GM11168 (cell line): ENCODE measurements at regions not wholly inside any gene's neighbourhood (a gene's known extent, or its start where the extent isn't known, plus 50 kb on each side); places are given as distances from the start of the nearest gene placed in this dataset.

ENCODE experiments used
- in situ Hi-C: fragments of 300-500 bp; cut with MboI; formaldehyde crosslinking; loops from one replicate; pipeline ENCODE4 v1.12.0; 2022; ENCODE audit warnings: low sequenced_read_pairs; ENCODE audit not compliant: unreplicated experiment

GRCh38 chr11:115885535-115886421 is 381.6 kb upstream of the CADM1 start:
- in situ Hi-C loops: no loop called here

- in situ Hi-C loops: no loop called here
Measured at GRCh38 chr11:115884800-115885534, 380.8 kb upstream of the CADM1 start.

- in situ Hi-C loops: no loop called here
Measured at GRCh38 chr11:115874843-115875242, 370.6 kb upstream of the CADM1 start.

DNA sequence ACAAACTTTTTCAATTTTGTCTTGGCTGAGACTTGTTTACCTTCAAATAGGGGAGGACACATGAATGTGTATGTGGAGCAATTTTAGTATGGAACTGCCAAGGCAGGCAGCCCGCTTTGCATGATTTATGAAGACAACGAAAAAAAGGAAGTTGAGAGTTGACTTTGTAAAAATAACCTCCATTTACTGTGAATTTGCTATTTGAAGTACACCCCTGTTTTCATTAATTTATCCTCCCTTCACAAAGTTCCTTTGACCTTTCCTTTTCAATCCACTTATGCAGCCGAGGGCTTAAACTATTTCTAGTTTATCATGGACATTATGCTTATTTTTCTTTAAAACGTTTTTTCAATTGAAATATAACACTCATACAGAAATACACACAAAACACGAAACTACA is 369.6 kb upstream of the CADM1 start:
- in situ Hi-C loops: no loop called here

GRCh38 chr11:115872416-115872815 is 368.2 kb upstream of the CADM1 start:
- in situ Hi-C loops: no loop called here

DNA sequence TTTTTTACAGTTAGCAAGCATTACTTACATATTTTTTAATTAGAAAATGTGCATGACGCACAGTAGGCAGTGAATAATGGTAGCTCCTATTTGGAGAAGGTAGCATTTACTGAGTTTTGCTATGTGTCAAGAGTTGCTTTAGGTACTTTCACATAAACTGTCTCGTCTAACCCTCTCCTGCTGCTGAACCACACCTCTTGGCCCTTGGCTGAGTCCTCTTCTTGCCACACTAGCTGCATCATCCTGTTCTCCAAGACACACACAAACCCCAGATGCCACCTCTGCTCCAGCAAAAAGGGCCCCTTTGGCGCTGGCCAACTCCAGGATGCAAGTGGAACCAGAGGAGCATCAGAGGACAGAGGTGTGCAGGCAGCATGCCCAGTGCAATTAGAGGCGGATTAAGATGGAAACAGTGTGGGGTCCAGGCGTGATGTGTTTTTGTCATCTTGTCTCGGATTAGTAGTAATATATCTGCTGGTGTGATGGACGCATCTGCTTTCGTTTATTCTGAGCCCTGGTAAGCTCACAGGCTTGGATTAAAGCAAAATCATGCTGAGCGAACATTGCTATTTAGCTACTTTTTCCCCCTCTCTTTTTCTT is 367.0 kb upstream of the CADM1 start:
- in situ Hi-C loops: no loop called here

DNA sequence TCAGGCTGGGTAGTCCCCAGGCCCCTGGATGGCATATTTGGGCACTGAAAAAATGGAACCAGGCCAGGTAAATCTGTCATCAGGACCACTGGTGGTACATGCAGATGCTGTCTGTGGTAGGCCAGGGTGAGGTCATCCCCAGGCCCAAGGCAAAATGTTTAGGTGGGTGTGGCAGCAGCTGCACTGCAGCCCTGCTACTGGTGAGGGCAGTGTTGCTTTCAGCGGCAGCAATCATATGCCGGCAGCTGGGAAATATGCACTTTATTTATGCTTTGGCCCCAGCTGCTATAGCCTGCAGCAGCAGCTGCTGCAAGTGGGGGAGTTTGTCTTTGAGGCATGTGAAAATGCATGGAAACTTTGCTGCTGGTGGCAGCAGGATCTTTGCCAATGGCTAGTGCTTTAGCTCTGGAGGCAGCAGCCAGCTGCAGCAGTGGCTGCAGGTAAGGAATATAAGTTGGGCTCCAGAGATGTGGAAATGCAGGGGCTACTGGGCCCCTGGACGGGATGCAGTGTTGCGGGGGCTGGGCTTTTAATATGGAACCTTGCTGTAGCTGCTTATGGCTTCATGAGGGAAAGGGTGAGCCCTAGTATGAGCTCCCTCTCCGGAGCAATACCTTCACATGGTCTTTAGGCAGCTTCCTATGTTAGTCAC is 365.7 kb upstream of the CADM1 start:
- in situ Hi-C loops: no loop called here

GRCh38 chr11:115869131-115869530 is 364.9 kb upstream of the CADM1 start:
- in situ Hi-C loops: no loop called here

- in situ Hi-C loops: no loop called here
Measured at GRCh38 chr11:115860246-115860645, 356.0 kb upstream of the CADM1 start.

GRCh38 chr11:115848611-115849010 is 344.4 kb upstream of the CADM1 start:
- in situ Hi-C loops: no loop called here

DNA sequence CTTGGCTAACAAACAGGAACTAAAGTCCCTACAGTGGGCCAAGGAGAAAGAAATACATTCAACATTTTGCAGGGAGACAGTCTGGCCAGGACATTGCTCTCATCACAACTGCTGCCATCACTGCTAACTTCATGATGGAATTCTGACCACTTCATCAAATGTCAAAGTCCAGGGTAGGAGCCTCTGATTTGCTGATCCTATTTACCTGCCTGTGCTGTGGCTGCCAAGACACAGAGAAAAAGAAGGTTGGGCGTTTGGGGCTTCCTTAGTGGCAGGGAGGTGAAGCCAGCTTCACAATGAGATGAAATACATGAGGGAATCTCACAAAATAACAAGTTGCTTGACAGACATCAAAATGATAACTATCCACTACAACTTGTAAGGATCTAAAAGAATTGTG is 343.9 kb upstream of the CADM1 start:
- in situ Hi-C loops: no loop called here

- in situ Hi-C loops: no loop called here
Measured at GRCh38 chr11:115845872-115846271, 341.7 kb upstream of the CADM1 start.

GRCh38 chr11:115843685-115844084 is 339.5 kb upstream of the CADM1 start:
- in situ Hi-C loops: no loop called here

- in situ Hi-C loops: no loop called here
Measured at GRCh38 chr11:115843111-115843510, 338.9 kb upstream of the CADM1 start.

GRCh38 chr11:115820026-115820425 is 315.8 kb upstream of the CADM1 start:
- in situ Hi-C loops: no loop called here

DNA sequence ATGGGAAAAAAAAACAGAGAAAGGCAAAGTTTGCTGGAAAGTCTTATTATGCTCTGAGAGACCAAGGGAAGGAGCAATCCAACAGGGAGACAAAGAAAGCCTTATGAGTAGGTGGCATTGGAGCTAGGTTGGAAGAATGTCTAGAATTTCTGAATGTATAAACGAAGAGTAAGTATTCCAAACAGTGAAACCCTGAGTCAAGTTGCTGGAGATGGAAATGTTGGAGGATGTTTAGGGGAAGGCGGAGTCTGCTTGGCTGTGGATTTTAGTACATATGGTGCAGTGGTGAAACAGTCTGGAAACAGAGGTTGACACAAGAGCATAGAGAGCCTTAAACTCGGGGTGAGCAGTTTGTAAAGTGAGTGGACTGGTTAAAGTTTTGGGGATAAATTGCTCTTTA is 314.8 kb upstream of the CADM1 start:
- in situ Hi-C loops: no loop called here

GRCh38 chr11:115817844-115818468 is 313.7 kb upstream of the CADM1 start:
- in situ Hi-C loops: no loop called here

GRCh38 chr11:115808351-115808940 is 304.2 kb upstream of the CADM1 start:
- in situ Hi-C loops: no loop called here

- in situ Hi-C loops: no loop called here
Measured at GRCh38 chr11:115806056-115806455, 301.8 kb upstream of the CADM1 start.
